SW 1271 (cell line): ENCODE measurements at regions not wholly inside any gene's neighbourhood (a gene's known extent, or its start where the extent isn't known, plus 50 kb on each side); places are given as distances from the start of the nearest gene placed in this dataset.

Experiments used
- DNase-seq, 2 experiments: peaks; one replicate each; lab custom pipeline; 2025; lab: John Stamatoyannopoulos, UW

- no peak for DNase-seq
Observed at GRCh38 chr9:630817-631216, 210.7 kb upstream of the DMRT1 start.

GRCh38 chr9:631596-631995 is 209.9 kb upstream of the DMRT1 start:
- no peak for DNase-seq

- DNase-seq, result no peak
Observed at GRCh38 chr9:633461-633860, 208.0 kb upstream of the DMRT1 start.

GRCh38 chr9:636931-637591 is 204.4 kb upstream of the DMRT1 start:
- no peak for DNase-seq

- DNase-seq, result no peak
Observed at GRCh38 chr9:638152-638551, 203.3 kb upstream of the DMRT1 start.

- DNase-seq, result no peak
Observed at GRCh38 chr9:642014-642413, 199.5 kb upstream of the DMRT1 start.

GRCh38 chr9:643966-644365 is 197.5 kb upstream of the DMRT1 start:
- DNase-seq, result no peak

- DNase-seq, result no peak
Observed at GRCh38 chr9:647522-647921, 194.0 kb upstream of the DMRT1 start.

- no peak for DNase-seq
Observed at GRCh38 chr9:649128-650074, 192.1 kb upstream of the DMRT1 start.

GRCh38 chr9:650362-650761 is 191.1 kb upstream of the DMRT1 start:
- no peak for DNase-seq

- no peak for DNase-seq
Observed at GRCh38 chr9:651371-651770, 190.1 kb upstream of the DMRT1 start.

- no peak for DNase-seq
Observed at GRCh38 chr9:652914-653313, 188.6 kb upstream of the DMRT1 start.

- DNase-seq, result no peak
Observed at GRCh38 chr9:653421-653820, 188.1 kb upstream of the DMRT1 start.

- DNase-seq, result no peak
Observed at GRCh38 chr9:653856-654387, 187.6 kb upstream of the DMRT1 start.

GRCh38 chr9:655875-656274 is 185.6 kb upstream of the DMRT1 start:
- no peak for DNase-seq

GRCh38 chr9:656926-657568 is 184.4 kb upstream of the DMRT1 start:
- DNase-seq, result no peak

GRCh38 chr9:659286-659685 is 182.2 kb upstream of the DMRT1 start:
- DNase-seq, result no peak

- no peak for DNase-seq
Observed at GRCh38 chr9:660227-660626, 181.3 kb upstream of the DMRT1 start.

- no peak for DNase-seq
Observed at GRCh38 chr9:663541-663940, 178.0 kb upstream of the DMRT1 start.

- no peak for DNase-seq
Observed at GRCh38 chr9:665296-665695, 176.2 kb upstream of the DMRT1 start.

- no peak for DNase-seq
Observed at GRCh38 chr9:671997-672396, 169.5 kb upstream of the DMRT1 start.

GRCh38 chr9:672851-673250 is 168.6 kb upstream of the DMRT1 start:
- DNase-seq, result no peak
